GM12878 (cell line): ENCODE measurements at regions not wholly inside any gene's neighbourhood (a gene's known extent, or its start where the extent isn't known, plus 50 kb on each side); places are given as distances from the start of the nearest gene placed in this dataset.

Experiments
- ATAC-seq: fragments of 200-7000 bp; cut with Tn5 transposase; 3 replicates; pipeline ENCODE4 v1.9.1; 2020; ENCODE audit warnings: mild to moderate bottlenecking, moderate library complexity
- BruUV-seq: library from RNA; stranded (reverse); fragments of 400-500 nt; replicated peaks from 2 replicates; lab custom pipeline; 2021; lab: Mats Ljungman, UMichigan
- CTCF ChIA-PET: fragments of 300-600 bp; sonication (Branson Sonifier 250); formaldehyde crosslinking; extraction: SDS; loops from one replicate; lab custom pipeline; 2021; ENCODE audit warnings: inconsistent platforms; lab: Yijun Ruan, JAX
- POLR2A ChIA-PET: fragments of 350-600 bp; formaldehyde crosslinking; extraction: SDS; loops from one replicate; lab custom pipeline; 2021; ENCODE audit warnings: inconsistent platforms; lab: Charles Lee
- RAD21 ChIA-PET: fragments of 300-600 bp; sonication (Branson Sonifier 250); formaldehyde crosslinking; loops from one replicate; lab custom pipeline; 2023; ENCODE audit warnings: antibody characterized with exemption; ENCODE audit not compliant: unreplicated experiment; lab: Charles Lee
- SMC1A ChIA-PET: fragments of 300-600 bp; sonication (Branson Sonifier 250); formaldehyde crosslinking; loops from one replicate; lab custom pipeline; 2023; ENCODE audit not compliant: unreplicated experiment, uncharacterized antibody; lab: Charles Lee
- DNase-seq: peaks from one replicate; pipeline ENCODE4 v3.0.0-alpha.2; 2011; ENCODE audit warnings: low read depth, low spot score
- FAIRE-seq: peaks from 3 replicates; lab custom pipeline; 2011; peaks lifted over from hg19 to GRCh38; lab: Jason Lieb, UNC
- H2AFZ ChIP-seq: 2 replicates; pipeline ENCODE4 v1.6.0; 2011; ENCODE audit warnings: low read depth, low read length, control low read depth; ENCODE audit not compliant: control insufficient read depth
- H3K27ac ChIP-seq: 2 replicates; pipeline ENCODE4 v1.5.1; 2011; ENCODE audit warnings: control low read depth; ENCODE audit not compliant: control insufficient read depth, insufficient read depth
- H3K27me3 ChIP-seq, 2 experiments: replicated peaks in 1 of 2; 2 replicates each; pipeline versions ENCODE4 v1.6.0 to v1.6.1; 2011; ENCODE audit warnings: low read length in 1 of 2; ENCODE audit not compliant: control insufficient read depth in 2 of 2, insufficient read depth in 2 of 2
- H3K36me3 ChIP-seq, 2 experiments: 2 replicates each; pipeline ENCODE4 v1.5.1; 2011; ENCODE audit warnings: low read length in 1 of 2; ENCODE audit not compliant: control insufficient read depth in 2 of 2, insufficient read depth in 2 of 2
- H3K4me1 ChIP-seq: 2 replicates; pipeline ENCODE4 v1.6.1; 2011; ENCODE audit warnings: mild to moderate bottlenecking, low read length, moderate library complexity, mixed read lengths; ENCODE audit not compliant: control insufficient read depth, insufficient read depth
- H3K4me2 ChIP-seq: 2 replicates; pipeline ENCODE4 v1.6.0; 2011; ENCODE audit warnings: control low read depth; ENCODE audit not compliant: control insufficient read depth, insufficient read depth
- H3K4me3 ChIP-seq: fragments of 200-600 bp; sonication (generic); 2 replicates; pipeline ENCODE4 v1.5.1; 2016
- H3K79me2 ChIP-seq: 2 replicates; pipeline ENCODE4 v1.6.0; 2011; ENCODE audit warnings: low read length; ENCODE audit not compliant: control insufficient read depth, insufficient read depth
- H3K9ac ChIP-seq: 2 replicates; pipeline ENCODE4 v1.8.0; 2011; ENCODE audit warnings: low read length, control low read depth, mixed read lengths; ENCODE audit not compliant: control insufficient read depth, insufficient read depth
- H3K9me3 ChIP-seq: replicated peaks from 3 replicates; pipeline ENCODE4 v1.5.1; 2011; ENCODE audit warnings: mild to moderate bottlenecking, low read length; ENCODE audit not compliant: control insufficient read depth, insufficient read depth
- H4K20me1 ChIP-seq: 2 replicates; pipeline ENCODE4 v1.6.0; 2011; ENCODE audit not compliant: control insufficient read depth, insufficient read depth
- BCL11A ChIP-seq: IDR thresholded peaks from 2 replicates; pipeline ENCODE4 v1.6.1; 2011; ENCODE audit warnings: low read depth, low read length
- BHLHE40 ChIP-seq, 2 experiments: fragments of 450-650 bp in 1 of 2; IDR thresholded peaks; 2 replicates each; pipeline ENCODE4 v1.6.1; 2011 to 2017; ENCODE audit warnings: low read depth in 2 of 2, borderline replicate concordance in 1 of 2, improper control_type of control experiment in 1 of 2, low read length in 1 of 2, mild to moderate bottlenecking in 1 of 2
- BMI1 ChIP-seq: fragments of 450-650 bp; IDR thresholded peaks from 2 replicates; pipeline ENCODE4 v1.6.1; 2016; ENCODE audit warnings: mild to moderate bottlenecking, moderate library complexity, borderline replicate concordance
- CBFB ChIP-seq: IDR thresholded peaks from 2 replicates; pipeline ENCODE4 v1.6.1; 2016; ENCODE audit warnings: antibody characterized with exemption, low read depth
- GABPA ChIP-seq: IDR thresholded peaks from 2 replicates; pipeline ENCODE4 v1.6.1; 2014; ENCODE audit warnings: antibody characterized with exemption, low read depth, mild to moderate bottlenecking, inconsistent platforms
- HDAC2 ChIP-seq: fragments of 200-600 bp; sonication (generic); IDR thresholded peaks from 2 replicates; pipeline ENCODE4 v1.6.1; 2017
- IRF5 ChIP-seq: fragments of 450-650 bp; IDR thresholded peaks from 2 replicates; pipeline ENCODE4 v1.6.1; 2017; ENCODE audit warnings: borderline replicate concordance
- NFYB ChIP-seq: IDR thresholded peaks from 2 replicates; pipeline ENCODE4 v1.6.1; 2011; ENCODE audit warnings: low read depth, mild to moderate bottlenecking, low read length, improper control_type of control experiment, moderate library complexity; ENCODE audit not compliant: insufficient read depth
- NR2C2 ChIP-seq: IDR thresholded peaks from 2 replicates; pipeline ENCODE4 v1.6.1; 2011; ENCODE audit warnings: borderline replicate concordance, low read depth; ENCODE audit not compliant: control insufficient read depth, insufficient read length
- YY1 ChIP-seq: IDR thresholded peaks from 2 replicates; pipeline ENCODE4 v1.6.1; 2011; ENCODE audit warnings: low read depth, mild to moderate bottlenecking, low read length
- ZBTB40 ChIP-seq: fragments of 450-650 bp; IDR thresholded peaks from 2 replicates; pipeline ENCODE4 v1.6.1; 2016; ENCODE audit warnings: mild to moderate bottlenecking, moderate library complexity, borderline replicate concordance
- WGBS: methylation state at CpG from one replicate; pipeline ENCODE4 v1.1.6; 2016; ENCODE audit warnings: low lambda C conversion rate; ENCODE audit not compliant: insufficient replicate concordance, insufficient coverage; ENCODE audit errors: missing lambda C conversion rate; 5-methylcytosine and 5-hydroxymethylcytosine counted together
- in situ Hi-C: fragments of 300-500 bp; cut with MboI; formaldehyde crosslinking; loops from 9 replicates; pipeline ENCODE4 v1.14.3; 2018; ENCODE audit warnings: mixed read lengths
- intact Hi-C: fragments of 100-400 bp; cut with micrococcal nuclease; formaldehyde crosslinking; loops from one replicate; pipeline ENCODE4 v1.14.2; 2022; ENCODE audit not compliant: unreplicated experiment

GRCh38 chr12:75600146-75600545 lies 88.7 kb upstream of the KRR1 start:
- H3K27ac ChIP-seq = no peak overlapping the region
- RAD21 ChIA-PET = no interaction called here
- H3K4me3 ChIP-seq = no peak overlapping the region
- intact Hi-C loops = no loop called here
- DNase-seq = no peak
- H4K20me1 ChIP-seq = no peaks in the 10 kb centered on the region; the same call in 1 of the 2 replicates
- no peaks in the 10 kb centered on the region for H3K4me1 ChIP-seq
- CTCF ChIA-PET = interaction anchor here (0.9 to 1.1 kb wide), 2 partner anchors 11 to 390 kb away, joined by 3 read pairs; no protein-coding TSS in a partner anchor
- in situ Hi-C loops = no loop called here
- no peak for FAIRE-seq
- H2AFZ ChIP-seq = no peak overlapping the region
- POLR2A ChIA-PET = no interaction called here
- no peak overlapping the region for H3K9ac ChIP-seq
- TF ChIP-seq BHLHE40 (IDR thresholded peaks at IDR 0.05; ENCODE audit: borderline replicate concordance in 1 of 2, low read depth in 2 of 2, low read length in 1 of 2) (no peak), IRF5 (no peak), CBFB (no peak)
- H3K4me2 ChIP-seq = no peak overlapping the region
- no TSS peak for BruUV-seq
- H3K9me3 ChIP-seq = no peaks in the 10 kb centered on the region
- ATAC-seq = no peak
- no peaks in the 10 kb centered on the region for H3K36me3 ChIP-seq
- SMC1A ChIA-PET = interaction anchor here (2.0 kb wide), 1 partner anchor 29 kb away, joined by 6 read pairs; no protein-coding TSS in a partner anchor
- no peaks in the 10 kb centered on the region for H3K79me2 ChIP-seq
- 52% methylated on average over 3 of the region's 3 CpGs for WGBS
- no peaks in the 10 kb centered on the region for H3K27me3 ChIP-seq

GRCh38 chr12:75599061-75599460 lies 87.7 kb upstream of the KRR1 start:
- Histone ChIP-seq H2AFZ (no peak overlapping the region), H3K4me2 (no peak overlapping the region), H3K9me3 (no peaks in the 10 kb centered on the region), H4K20me1 (no peaks in the 10 kb centered on the region; the same call in 1 of the 2 replicates), H3K27ac (no peak overlapping the region), H3K36me3 (no peaks in the 10 kb centered on the region), H3K9ac (no peak overlapping the region), H3K79me2 (no peaks in the 10 kb centered on the region), H3K27me3 (no peaks in the 10 kb centered on the region), H3K4me3 (no peak overlapping the region), H3K4me1 (no peaks in the 10 kb centered on the region)
- ChIA-PET RAD21 (no interaction called here), POLR2A (no interaction called here), SMC1A (interaction anchor here (1.0 kb wide), 1 partner anchor 122 kb away, joined by 3 read pairs; no protein-coding TSS in a partner anchor), CTCF (interaction anchor here (1.2 kb wide), 1 partner anchor 12 kb away, joined by 3 read pairs; no protein-coding TSS in a partner anchor)
- 81% methylated on average over 3 of the region's 3 CpGs for WGBS
- no peak for DNase-seq
- no peak for FAIRE-seq
- no TSS peak for BruUV-seq
- intact Hi-C loops (no loop called here), in situ Hi-C loops (no loop called here)
- TF ChIP-seq BCL11A (no peak), GABPA (no peak), HDAC2 (no peak), NR2C2 (no peak), NFYB (no peak), YY1 (no peak), BMI1 (no peak), ZBTB40 (no peak)
- ATAC-seq = no peak
